NCI-H524 (cell line): ENCODE measurements at regions not wholly inside any gene's neighbourhood (a gene's known extent, or its start where the extent isn't known, plus 50 kb on each side); places are given as distances from the start of the nearest gene placed in this dataset.

Experiments
- DNase-seq, 2 experiments: peaks; one replicate each; lab custom pipeline; 2025; lab: John Stamatoyannopoulos, UW

GRCh38 chr12:130073721-130074120 lies 88.5 kb upstream of the FZD10 start:
- no peak for DNase-seq

GRCh38 chr12:130074661-130075406 lies 87.4 kb upstream of the FZD10 start:
- DNase-seq = no peak

- DNase-seq = no peak
Measured at GRCh38 chr12:130075497-130076076, 86.7 kb upstream of the FZD10 start.

- no peak for DNase-seq
Measured at GRCh38 chr12:130076126-130076525, 86.1 kb upstream of the FZD10 start.

GRCh38 chr12:130076752-130077151 lies 85.5 kb upstream of the FZD10 start:
- no peak for DNase-seq

GRCh38 chr12:130078852-130079251 lies 83.4 kb upstream of the FZD10 start:
- DNase-seq = no peak

- no peak for DNase-seq
Measured at GRCh38 chr12:130079279-130079678, 83.0 kb upstream of the FZD10 start.

- DNase-seq = no peak
Measured at GRCh38 chr12:130080205-130080604, 82.1 kb upstream of the FZD10 start.

- no peak for DNase-seq
Measured at GRCh38 chr12:130081117-130081805, 81.0 kb upstream of the FZD10 start.

GRCh38 chr12:130083002-130083401 lies 79.3 kb upstream of the FZD10 start:
- no peak for DNase-seq

GRCh38 chr12:130083734-130084133 lies 78.5 kb upstream of the FZD10 start:
- DNase-seq = no peak

GRCh38 chr12:130084359-130084758 lies 77.9 kb upstream of the FZD10 start:
- DNase-seq = no peak

- DNase-seq = no peak
Measured at GRCh38 chr12:130086248-130086647, 76.0 kb upstream of the FZD10 start.

- no peak for DNase-seq
Measured at GRCh38 chr12:130086797-130087196, 75.5 kb upstream of the FZD10 start.

GRCh38 chr12:130087222-130087621 lies 75.0 kb upstream of the FZD10 start:
- DNase-seq = no peak

GRCh38 chr12:130088504-130088903 lies 73.8 kb upstream of the FZD10 start:
- DNase-seq = no peak

- no peak for DNase-seq
Measured at GRCh38 chr12:130090542-130090941, 71.7 kb upstream of the FZD10 start.

GRCh38 chr12:130093380-130093779 lies 68.9 kb upstream of the FZD10 start:
- DNase-seq = no peak

- no peak for DNase-seq
Measured at GRCh38 chr12:130097342-130097741, 64.9 kb upstream of the FZD10 start.

GRCh38 chr12:130097798-130098255 lies 64.4 kb upstream of the FZD10 start:
- DNase-seq = no peak

- no peak for DNase-seq
Measured at GRCh38 chr12:130098301-130099005, 63.8 kb upstream of the FZD10 start.

GRCh38 chr12:130100634-130101362 lies 61.5 kb upstream of the FZD10 start:
- DNase-seq = no peak
